ENCODE measurements at regions not wholly inside any gene's neighbourhood (a gene's known extent, or its start where the extent isn't known, plus 50 kb on each side); places are given as distances from the start of the nearest gene placed in this dataset.

GRCh38 chr1:60229821-60230220 lies 156.3 kb upstream of the C1orf87 start:
- TF ChIP-seq, protein P1, sequence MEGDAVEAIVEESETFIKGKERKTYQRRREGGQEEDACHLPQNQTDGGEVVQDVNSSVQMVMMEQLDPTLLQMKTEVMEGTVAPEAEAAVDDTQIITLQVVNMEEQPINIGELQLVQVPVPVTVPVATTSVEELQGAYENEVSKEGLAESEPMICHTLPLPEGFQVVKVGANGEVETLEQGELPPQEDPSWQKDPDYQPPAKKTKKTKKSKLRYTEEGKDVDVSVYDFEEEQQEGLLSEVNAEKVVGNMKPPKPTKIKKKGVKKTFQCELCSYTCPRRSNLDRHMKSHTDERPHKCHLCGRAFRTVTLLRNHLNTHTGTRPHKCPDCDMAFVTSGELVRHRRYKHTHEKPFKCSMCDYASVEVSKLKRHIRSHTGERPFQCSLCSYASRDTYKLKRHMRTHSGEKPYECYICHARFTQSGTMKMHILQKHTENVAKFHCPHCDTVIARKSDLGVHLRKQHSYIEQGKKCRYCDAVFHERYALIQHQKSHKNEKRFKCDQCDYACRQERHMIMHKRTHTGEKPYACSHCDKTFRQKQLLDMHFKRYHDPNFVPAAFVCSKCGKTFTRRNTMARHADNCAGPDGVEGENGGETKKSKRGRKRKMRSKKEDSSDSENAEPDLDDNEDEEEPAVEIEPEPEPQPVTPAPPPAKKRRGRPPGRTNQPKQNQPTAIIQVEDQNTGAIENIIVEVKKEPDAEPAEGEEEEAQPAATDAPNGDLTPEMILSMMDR (IDR thresholded peaks at IDR 0.05; ENCODE audit: control extremely low read depth in 1 of 3, insufficient read depth in 1 of 3, low read depth in 1 of 3, low read length in 3 of 3): no peak
- TF ChIP-seq SUZ12 (IDR thresholded peaks at IDR 0.05; ENCODE audit: low read length): no peak
- no peak for TF ChIP-seq EZH2 (IDR thresholded peaks at IDR 0.05; ENCODE audit: low read depth, low read length, severe bottlenecking)
- no peak for TF ChIP-seq CBX5 (IDR thresholded peaks at IDR 0.05; ENCODE audit: low read depth, low read length)
